HT-29 (cell line): ENCODE measurements at regions not wholly inside any gene's neighbourhood (a gene's known extent, or its start where the extent isn't known, plus 50 kb on each side); places are given as distances from the start of the nearest gene placed in this dataset.
"Not testable (repeated sequence)": the region's sequence is repeated elsewhere in the genome, so short reads cannot be mapped to it uniquely, and the experiment has no call there.

Experiments used
- DNase-seq: peaks from one replicate; pipeline ENCODE4 v3.0.0-alpha.2; 2015; ENCODE audit warnings: low spot score

DNA sequence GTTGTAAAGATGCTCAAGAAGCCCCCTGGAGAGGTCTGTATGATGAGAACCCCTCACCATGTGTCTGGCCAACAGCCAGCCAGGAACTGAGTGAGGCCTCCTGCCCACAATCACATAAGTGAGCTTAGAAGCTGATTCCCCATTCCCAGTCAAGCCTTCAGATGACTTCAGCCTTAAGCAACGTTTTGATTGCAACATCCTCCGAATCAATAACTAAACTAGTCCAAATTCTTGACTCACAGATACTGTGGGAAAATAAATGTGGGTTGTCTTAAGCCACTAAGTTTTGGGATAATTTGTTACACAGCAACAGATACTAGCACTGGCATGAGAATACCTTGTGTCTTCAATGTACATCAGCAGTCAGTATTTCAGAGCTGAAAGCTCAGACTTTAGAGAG lies 54.5 kb upstream of the HS3ST4 start:
- DNase-seq: no peak

- no peak for DNase-seq
Measured at GRCh38 chr16:25636662-25637061, 55.1 kb upstream of the HS3ST4 start.

- DNase-seq: no peak
Measured at GRCh38 chr16:25635454-25635853, 56.3 kb upstream of the HS3ST4 start.

- DNase-seq: peak; percentile 17
Measured at GRCh38 chr16:25633549-25633948, 58.2 kb upstream of the HS3ST4 start.

GRCh38 chr16:25628766-25629165 lies 63.0 kb upstream of the HS3ST4 start:
- no peak for DNase-seq

DNA sequence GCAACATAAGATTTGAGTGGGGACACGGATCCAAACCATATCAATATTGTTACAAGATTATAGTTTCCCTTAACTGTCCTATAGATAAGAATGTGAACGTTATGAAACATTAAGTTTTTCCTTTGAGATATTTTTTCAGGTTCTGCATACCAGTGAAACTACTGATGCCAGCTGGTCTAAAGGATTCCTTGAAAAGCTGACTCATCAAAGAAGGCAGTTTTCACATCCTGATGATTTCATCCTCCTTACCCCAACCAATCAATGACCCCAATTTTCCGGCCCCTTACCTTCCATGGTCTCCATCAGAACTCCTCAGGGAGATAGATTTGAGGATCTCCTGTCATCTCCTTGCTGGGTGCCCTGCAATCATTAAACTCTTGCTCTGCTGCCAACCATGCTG lies 64.1 kb upstream of the HS3ST4 start:
- no peak for DNase-seq

DNA sequence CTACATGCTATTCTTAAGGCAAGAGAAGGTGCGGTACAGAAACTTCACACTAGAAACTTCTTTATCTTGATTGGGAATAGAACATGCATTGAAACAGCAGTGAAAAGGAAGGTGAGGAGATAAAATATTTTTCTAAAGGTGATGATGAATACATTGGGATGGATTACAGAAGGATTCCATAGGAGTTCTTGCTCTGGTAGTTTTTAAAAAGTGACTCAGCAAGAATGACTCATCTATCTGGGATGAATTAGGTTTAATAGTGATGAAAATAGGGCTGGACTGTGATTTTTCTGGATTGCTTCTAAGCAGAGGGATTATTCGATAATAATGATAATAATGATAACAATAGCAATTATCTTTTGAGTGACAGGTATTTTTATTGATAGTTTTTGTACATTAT lies 65.6 kb upstream of the HS3ST4 start:
- DNase-seq: no peak

DNA sequence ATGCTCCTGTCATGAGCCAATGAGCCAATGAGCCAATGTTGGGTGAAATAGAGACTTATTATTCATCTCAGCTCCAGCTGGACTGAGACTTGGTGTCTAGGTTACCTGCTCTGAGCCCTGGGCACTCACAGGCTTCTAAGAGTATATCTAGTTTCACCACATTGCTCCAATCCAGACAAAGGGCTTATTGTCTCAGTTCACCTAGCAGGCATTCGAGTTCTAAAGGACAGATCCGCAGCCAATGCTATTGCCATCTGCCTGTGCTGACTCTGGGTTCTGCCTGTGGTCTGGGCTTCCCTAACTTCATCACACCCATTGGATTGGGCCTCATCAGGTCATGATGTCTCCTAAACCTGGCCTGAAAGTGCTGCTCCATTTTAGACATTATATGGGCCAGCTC lies 66.1 kb upstream of the HS3ST4 start:
- DNase-seq: no peak

- DNase-seq: no peak
Measured at GRCh38 chr16:25614716-25615265, 77.0 kb upstream of the HS3ST4 start.

- DNase-seq: no peak
Measured at GRCh38 chr16:25613931-25614330, 77.8 kb upstream of the HS3ST4 start.

DNA sequence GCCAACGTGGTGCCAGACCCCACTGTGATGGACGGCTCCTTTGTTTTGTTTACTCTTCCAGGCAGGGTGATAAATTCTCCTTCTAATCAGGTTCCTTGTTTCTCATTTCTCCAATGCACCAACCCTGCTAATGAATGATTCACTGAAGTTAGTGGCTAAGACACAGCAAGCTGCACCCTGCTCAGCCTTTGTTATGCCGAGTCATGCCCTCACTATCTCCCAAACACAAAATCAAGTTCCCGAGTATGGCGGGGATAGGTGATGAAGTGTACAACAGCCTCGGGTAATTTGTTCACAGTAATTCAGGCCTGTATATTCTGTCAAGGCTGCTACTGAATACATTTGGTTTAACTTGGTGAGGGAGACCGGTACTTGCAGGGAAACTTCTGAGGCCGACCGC lies 83.8 kb upstream of the HS3ST4 start:
- no peak for DNase-seq

- DNase-seq: no peak
Measured at GRCh38 chr16:25606069-25606468, 85.7 kb upstream of the HS3ST4 start.

DNA sequence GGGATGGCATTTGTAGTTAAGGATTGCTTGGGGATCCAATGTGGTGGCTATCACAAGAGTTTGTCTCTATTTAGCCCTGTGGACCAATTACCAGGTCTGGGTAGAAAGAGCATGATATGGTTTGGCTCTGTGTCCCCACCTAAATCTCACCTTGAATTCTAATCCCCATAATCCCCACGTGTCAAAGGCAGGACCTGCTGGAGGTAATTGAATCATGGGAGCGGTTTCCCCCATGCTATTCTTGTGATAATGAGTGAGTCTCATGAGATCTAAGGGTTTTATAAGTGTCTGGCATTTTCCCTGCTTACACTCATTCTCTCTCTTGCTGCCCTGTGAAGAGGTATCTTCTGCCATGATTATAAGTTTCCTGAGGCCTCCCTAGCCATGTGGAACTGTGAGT lies 86.4 kb upstream of the HS3ST4 start:
- DNase-seq: no peak

GRCh38 chr16:25601306-25601705 lies 90.5 kb upstream of the HS3ST4 start:
- DNase-seq: not testable (repeated sequence)

GRCh38 chr16:25596194-25596593 lies 95.6 kb upstream of the HS3ST4 start:
- DNase-seq: no peak

DNA sequence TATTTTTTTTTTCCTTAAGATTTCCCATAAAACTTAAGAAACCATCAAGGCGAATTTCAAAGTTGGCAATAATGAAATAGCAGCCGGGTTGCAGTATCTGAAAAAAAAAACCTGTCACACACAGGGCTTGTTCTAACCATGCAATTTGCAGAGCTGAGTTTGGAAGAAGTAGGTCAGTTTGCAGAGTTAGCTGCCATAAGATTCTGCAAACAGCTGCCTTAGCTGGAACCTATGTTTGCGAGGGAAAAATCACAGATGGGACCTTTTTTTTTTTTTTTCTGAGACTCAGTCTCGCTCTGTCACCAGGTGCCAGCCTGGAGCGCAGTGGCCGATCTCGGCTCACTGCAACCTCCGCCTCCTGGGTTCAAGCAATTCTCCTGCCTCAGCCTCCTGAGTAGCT lies 98.5 kb upstream of the HS3ST4 start:
- DNase-seq: no peak

- no peak for DNase-seq
Measured at GRCh38 chr16:25587783-25588182, 104.0 kb upstream of the HS3ST4 start.

GRCh38 chr16:25586826-25587225 lies 104.9 kb upstream of the HS3ST4 start:
- no peak for DNase-seq

DNA sequence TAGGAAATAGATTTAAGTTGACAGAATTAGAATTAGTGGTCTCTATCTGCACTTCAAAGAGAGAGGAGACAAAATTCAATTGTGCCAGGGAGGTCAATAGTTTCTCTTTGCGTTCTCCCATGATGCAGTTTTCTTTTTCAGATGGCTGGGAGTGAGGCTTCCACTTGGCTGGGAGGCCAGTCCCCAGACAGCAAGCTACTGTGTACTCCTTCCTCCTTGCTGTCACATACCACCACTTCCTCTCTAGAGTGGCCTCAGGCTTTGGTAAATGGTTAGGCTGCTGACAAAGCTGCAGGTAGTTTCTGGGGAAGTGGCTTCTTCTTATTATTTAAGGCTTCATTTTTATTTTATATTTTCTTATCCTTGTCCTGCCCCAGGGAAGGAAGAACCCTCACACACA lies 106.2 kb upstream of the HS3ST4 start:
- no peak for DNase-seq

DNA sequence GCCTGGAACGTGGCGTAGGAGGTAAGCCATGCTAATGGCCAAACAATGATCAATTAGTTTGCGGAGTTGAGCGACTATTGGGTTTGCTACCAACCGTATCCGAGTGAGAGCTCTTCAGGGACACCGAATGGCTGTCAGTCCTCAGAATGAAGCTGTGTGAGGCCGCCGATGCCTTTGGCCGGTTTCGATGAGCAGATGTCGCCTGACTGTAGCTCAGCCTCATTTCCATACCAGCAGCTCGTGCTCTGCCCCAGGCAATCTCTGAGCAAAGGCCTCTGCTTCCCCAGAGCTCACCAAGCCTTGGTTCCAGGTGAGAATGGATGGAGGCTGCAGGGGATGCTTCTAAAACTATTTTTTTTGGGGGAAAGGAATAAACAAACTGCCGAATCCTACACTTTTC lies 111.7 kb upstream of the HS3ST4 start:
- no peak for DNase-seq

DNA sequence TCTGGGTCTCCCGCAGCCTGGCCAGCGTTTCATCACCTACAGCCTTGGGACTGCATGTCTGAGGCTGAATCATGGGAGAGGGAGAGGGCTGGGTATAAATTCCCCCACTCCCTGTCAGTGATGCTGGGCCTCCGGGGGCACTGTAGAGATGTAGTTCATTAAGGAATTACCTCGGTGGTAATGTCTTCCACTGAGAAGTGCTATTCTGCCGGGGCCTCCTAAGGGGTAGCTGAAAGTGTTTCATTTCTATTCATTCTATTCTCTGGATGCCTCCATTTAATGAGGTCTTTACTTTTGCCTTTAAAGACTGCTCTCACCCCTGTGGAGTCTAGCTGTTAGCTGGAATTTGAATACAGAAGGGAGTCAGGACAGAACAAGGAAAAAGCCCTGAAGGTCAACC lies 116.4 kb upstream of the HS3ST4 start:
- no peak for DNase-seq

GRCh38 chr16:25571712-25572111 lies 120.0 kb upstream of the HS3ST4 start:
- DNase-seq: no peak

DNA sequence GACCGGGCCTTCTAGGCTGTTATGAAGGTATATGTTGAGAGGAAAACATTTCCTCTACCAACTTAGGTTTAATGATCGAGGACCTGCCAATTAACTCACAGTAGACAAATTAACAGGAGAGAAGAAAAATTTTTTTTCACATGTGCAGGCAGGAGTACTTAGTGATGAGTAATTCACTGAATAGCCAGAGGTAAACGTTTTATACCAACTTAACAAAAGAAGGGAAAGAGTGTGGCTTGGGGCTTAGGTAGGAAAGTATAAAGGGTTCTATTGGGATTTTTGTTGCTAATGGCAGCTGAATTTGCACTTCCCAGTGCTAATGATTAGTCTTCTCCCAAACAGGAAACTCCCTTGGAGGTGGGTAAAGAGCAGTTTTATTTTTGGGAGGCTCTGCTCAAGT lies 121.6 kb upstream of the HS3ST4 start:
- no peak for DNase-seq

DNA sequence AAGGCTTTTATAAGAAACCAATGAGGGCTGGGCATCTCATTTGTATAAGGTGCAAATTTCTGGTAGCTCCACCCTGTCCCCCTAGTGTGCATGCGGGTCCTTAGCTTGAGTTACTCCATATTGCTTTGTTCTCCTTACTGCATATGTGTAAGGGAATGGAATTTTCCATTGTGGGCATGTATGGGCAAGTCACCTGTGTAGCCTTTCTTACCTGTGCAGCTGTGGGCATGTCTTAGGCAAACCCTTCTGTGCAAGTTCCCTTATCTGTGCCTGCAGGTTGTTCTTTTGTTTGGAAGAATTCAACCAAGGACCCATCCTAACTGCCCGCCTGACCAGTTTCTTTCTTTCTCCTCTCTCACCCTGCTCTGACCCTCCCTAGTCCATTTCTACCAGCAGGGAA lies 122.8 kb upstream of the HS3ST4 start:
- DNase-seq: no peak

- no peak for DNase-seq
Measured at GRCh38 chr16:25566183-25566582, 125.6 kb upstream of the HS3ST4 start.
